Fibroblast of lung (primary cell): ENCODE measurements at regions not wholly inside any gene's neighbourhood (a gene's known extent, or its start where the extent isn't known, plus 50 kb on each side); places are given as distances from the start of the nearest gene placed in this dataset.
"Not testable (repeated sequence)": the region's sequence is repeated elsewhere in the genome, so short reads cannot be mapped to it uniquely, and the experiment has no call there.

ENCODE experiments used
- DNase-seq, 2 donors: peaks; one replicate each; pipeline versions ENCODE4 v3.0.0 to v3.0.0-alpha.2; 2010; ENCODE audit warnings: low read depth in 2 of 2
- H2AFZ ChIP-seq: 2 replicates; pipeline ENCODE4 v1.5.1; 2012; ENCODE audit warnings: low read length, control low read depth, inconsistent platforms
- H3K27ac ChIP-seq: 2 replicates; pipeline ENCODE4 v1.5.1; 2011; ENCODE audit warnings: low read length, control low read depth; ENCODE audit not compliant: insufficient read depth
- H3K27me3 ChIP-seq: 2 replicates; pipeline ENCODE4 v1.5.1; 2011; ENCODE audit warnings: mild to moderate bottlenecking, low read length; ENCODE audit not compliant: control insufficient read depth, insufficient read depth
- H3K36me3 ChIP-seq: 2 replicates; pipeline ENCODE4 v1.5.1; 2011; ENCODE audit warnings: low read length; ENCODE audit not compliant: control insufficient read depth, insufficient read depth
- H3K4me1 ChIP-seq: 2 replicates; pipeline ENCODE4 v1.5.1; 2011; ENCODE audit warnings: low read length; ENCODE audit not compliant: control insufficient read depth, insufficient read depth; ENCODE audit errors: extremely low read depth
- H3K4me2 ChIP-seq: 2 replicates; pipeline ENCODE4 v1.5.1; 2011; ENCODE audit warnings: low read length, control low read depth; ENCODE audit not compliant: insufficient read depth; ENCODE audit errors: extremely low read depth
- H3K4me3 ChIP-seq, 4 experiments: fragments of 200-600 bp in 1 of 4; sonication (generic) in 1 of 4; replicated peaks in 1 of 4; 2 replicates each; pipeline ENCODE4 v1.5.1; 2011 to 2016; ENCODE audit warnings: low read length in 4 of 4, low read depth in 3 of 4, mild to moderate bottlenecking in 3 of 4, control low read depth in 2 of 4, inconsistent platforms in 1 of 4, mixed read lengths in 1 of 4; ENCODE audit not compliant: insufficient read depth in 1 of 4; ENCODE audit errors: control extremely low read depth in 1 of 4
- H3K79me2 ChIP-seq: 2 replicates; pipeline ENCODE4 v1.5.1; 2012; ENCODE audit warnings: mild to moderate bottlenecking, low read length, inconsistent platforms; ENCODE audit not compliant: control insufficient read depth, insufficient read depth
- H3K9ac ChIP-seq: 2 replicates; pipeline ENCODE4 v1.5.1; 2011; ENCODE audit warnings: mild to moderate bottlenecking, low read length, control low read depth; ENCODE audit not compliant: insufficient read depth
- H3K9me3 ChIP-seq: 2 replicates; pipeline ENCODE4 v1.5.1; 2012; ENCODE audit warnings: low read depth, low read length; ENCODE audit not compliant: control insufficient read depth, insufficient read depth
- H4K20me1 ChIP-seq: 2 replicates; pipeline ENCODE4 v1.5.1; 2011; ENCODE audit warnings: low read length; ENCODE audit not compliant: control insufficient read depth, insufficient read depth; ENCODE audit errors: extremely low read depth
- EZH2 ChIP-seq: IDR thresholded peaks from 2 replicates; pipeline ENCODE4 v1.5.1; 2012; ENCODE audit warnings: low read length, control low read depth, mild to moderate bottlenecking; ENCODE audit errors: missing control alignments
- TF ChIP-seq, protein P1 (sequence below), 2 donors: IDR thresholded peaks in 1 of 2; conservative IDR thresholded peaks in 1 of 2; 1 replicate in 1 of 2; 2 replicates in 1 of 2; pipeline ENCODE4 v1.5.1; 2011 to 2012; ENCODE audit warnings: low read length in 2 of 2, control low read depth in 1 of 2, inconsistent platforms in 1 of 2, low read depth in 1 of 2, mild to moderate bottlenecking in 1 of 2

DNA sequence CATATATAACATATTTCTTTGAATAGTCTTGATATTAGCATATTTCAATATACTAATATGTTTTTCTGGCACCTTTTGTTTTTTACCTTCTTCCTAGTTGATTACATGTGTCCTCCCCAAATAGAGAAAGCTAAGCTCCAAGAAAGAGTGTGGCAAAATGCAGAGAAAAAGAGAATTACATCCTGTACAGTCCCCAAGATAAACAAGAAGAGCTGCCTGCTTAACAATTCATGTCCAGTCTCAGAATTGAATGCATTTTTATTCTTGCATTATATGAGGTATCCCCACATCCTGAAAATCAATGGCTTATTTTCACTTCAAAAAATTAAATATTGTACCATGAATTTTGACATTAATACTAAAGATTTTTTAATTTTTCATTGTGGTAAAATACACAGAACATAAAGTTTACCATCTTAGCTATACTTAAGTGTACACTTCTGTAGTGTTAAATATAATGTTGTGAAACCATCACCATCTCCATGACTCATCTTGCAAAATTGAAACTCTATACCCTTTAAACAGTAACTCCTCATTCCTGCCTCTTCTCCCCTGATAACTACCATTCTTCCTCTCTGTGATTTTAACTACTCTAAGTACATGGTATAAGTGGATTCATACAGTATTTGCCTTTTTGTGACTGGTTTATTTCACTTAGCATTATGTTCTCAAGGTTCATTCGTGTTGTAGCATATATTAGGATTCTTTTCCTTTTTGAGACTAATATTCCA, 490.3 kb downstream of the COL12A1 start:
- no peak overlapping the region for H3K4me3 ChIP-seq
- H4K20me1 ChIP-seq, result no peaks in the 10 kb centered on the region
- H3K4me1 ChIP-seq, result no peaks in the 10 kb centered on the region
- H3K27ac ChIP-seq, result no peak overlapping the region
- H3K27me3 ChIP-seq, result no peaks in the 10 kb centered on the region
- no peak overlapping the region for H3K4me2 ChIP-seq
- TF ChIP-seq, protein P1, sequence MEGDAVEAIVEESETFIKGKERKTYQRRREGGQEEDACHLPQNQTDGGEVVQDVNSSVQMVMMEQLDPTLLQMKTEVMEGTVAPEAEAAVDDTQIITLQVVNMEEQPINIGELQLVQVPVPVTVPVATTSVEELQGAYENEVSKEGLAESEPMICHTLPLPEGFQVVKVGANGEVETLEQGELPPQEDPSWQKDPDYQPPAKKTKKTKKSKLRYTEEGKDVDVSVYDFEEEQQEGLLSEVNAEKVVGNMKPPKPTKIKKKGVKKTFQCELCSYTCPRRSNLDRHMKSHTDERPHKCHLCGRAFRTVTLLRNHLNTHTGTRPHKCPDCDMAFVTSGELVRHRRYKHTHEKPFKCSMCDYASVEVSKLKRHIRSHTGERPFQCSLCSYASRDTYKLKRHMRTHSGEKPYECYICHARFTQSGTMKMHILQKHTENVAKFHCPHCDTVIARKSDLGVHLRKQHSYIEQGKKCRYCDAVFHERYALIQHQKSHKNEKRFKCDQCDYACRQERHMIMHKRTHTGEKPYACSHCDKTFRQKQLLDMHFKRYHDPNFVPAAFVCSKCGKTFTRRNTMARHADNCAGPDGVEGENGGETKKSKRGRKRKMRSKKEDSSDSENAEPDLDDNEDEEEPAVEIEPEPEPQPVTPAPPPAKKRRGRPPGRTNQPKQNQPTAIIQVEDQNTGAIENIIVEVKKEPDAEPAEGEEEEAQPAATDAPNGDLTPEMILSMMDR (conservative IDR thresholded peaks at IDR 0.05 in 1 of 2, IDR thresholded peaks at IDR 0.05 in 1 of 2; ENCODE audit: low read depth in 1 of 2, low read length in 2 of 2), result no peak
- no peak for TF ChIP-seq EZH2
- no peaks in the 10 kb centered on the region for H3K79me2 ChIP-seq
- no peak overlapping the region for H2AFZ ChIP-seq
- H3K9me3 ChIP-seq, result no peaks in the 10 kb centered on the region
- H3K9ac ChIP-seq, result no peak overlapping the region
- DNase-seq, result peak; percentile 56 to 73
- no peaks in the 10 kb centered on the region for H3K36me3 ChIP-seq

DNA sequence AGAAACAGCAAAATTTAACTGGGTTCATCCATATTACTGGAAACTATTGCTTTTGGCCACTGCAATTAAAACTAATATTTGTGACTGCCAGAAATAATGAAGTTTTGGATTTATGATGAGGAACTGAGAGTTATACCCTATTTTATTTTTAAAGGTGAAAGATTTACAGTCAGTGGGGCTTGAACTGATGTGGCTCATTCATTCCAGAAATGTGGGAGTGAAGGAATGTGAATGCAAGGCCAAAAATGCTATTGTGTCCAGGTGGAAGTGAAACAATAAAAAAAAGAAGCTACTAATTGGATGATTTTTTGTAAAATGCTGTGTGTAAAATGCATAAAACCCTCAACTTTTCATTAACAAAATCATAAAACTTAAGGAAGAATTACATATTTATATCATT, 491.9 kb downstream of the COL12A1 start:
- Histone ChIP-seq H3K27me3 (no peaks in the 10 kb centered on the region), H3K4me1 (no peaks in the 10 kb centered on the region), H3K4me3 (no peak overlapping the region), H3K36me3 (no peaks in the 10 kb centered on the region), H3K9ac (no peak overlapping the region), H3K4me2 (no peak overlapping the region), H4K20me1 (no peaks in the 10 kb centered on the region), H3K79me2 (no peaks in the 10 kb centered on the region), H2AFZ (no peak overlapping the region), H3K27ac (no peak overlapping the region), H3K9me3 (no peaks in the 10 kb centered on the region)
- DNase-seq, result peak in 1 of 2 donors; percentile 60
- TF ChIP-seq EZH2, result no peak
- TF ChIP-seq, protein P1 (conservative IDR thresholded peaks at IDR 0.05 in 1 of 2, IDR thresholded peaks at IDR 0.05 in 1 of 2; ENCODE audit: low read depth in 1 of 2, low read length in 2 of 2), result no peak

DNA sequence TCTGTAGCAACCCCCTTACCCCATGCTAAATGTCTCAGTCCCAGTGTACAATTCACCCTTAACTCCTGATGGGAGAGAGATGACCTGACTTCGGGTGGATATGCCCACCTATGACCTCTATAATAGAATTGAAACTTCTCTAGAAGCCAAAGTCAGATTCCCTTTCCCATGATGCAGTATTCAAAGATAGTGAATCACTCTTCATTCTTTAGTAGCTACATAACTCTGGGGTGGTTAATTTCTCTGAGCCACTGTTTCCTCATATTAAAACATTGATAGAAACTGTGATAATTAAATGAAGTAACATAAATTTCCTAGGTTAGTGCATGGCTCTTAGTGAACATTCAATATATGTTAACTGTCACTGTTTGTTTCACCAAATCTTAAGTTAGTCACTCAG, 500.4 kb downstream of the COL12A1 start:
- Histone ChIP-seq H3K27ac (no peak overlapping the region), H4K20me1 (no peaks in the 10 kb centered on the region), H3K79me2 (no peaks in the 10 kb centered on the region), H2AFZ (peak overlapping the region; percentile 8), H3K4me1 (no peaks in the 10 kb centered on the region), H3K36me3 (no peaks in the 10 kb centered on the region), H3K4me2 (no peak overlapping the region), H3K9ac (no peak overlapping the region), H3K4me3 (no peak overlapping the region), H3K9me3 (no peaks in the 10 kb centered on the region), H3K27me3 (no peaks in the 10 kb centered on the region)
- DNase-seq, result peak in 1 of 2 donors; percentile 24
- no peak for TF ChIP-seq EZH2

DNA sequence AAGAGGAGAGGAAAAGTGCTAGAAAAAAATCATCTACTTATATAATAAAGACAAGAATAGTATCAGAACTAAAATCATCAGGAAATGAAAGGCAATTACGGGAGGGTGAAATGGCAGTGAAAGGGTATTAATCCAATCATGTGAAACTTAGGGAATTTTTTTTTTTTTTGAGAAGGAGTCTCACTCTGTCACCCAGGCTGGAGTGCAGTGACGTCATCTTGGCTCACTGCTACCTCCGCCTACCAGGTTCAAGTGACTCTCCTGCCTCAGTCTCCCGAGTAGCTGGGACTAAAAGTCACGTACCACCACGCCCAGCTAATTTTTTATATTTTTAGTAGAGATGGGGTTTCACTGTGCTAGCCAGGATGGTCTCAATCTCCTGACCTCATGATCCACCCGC, 501.3 kb downstream of the COL12A1 start:
- not testable (repeated sequence) for H3K4me3 ChIP-seq, H2AFZ ChIP-seq, H3K27me3 ChIP-seq, H3K9ac ChIP-seq, H3K9me3 ChIP-seq, H3K79me2 ChIP-seq, H3K36me3 ChIP-seq, H3K27ac ChIP-seq, H3K4me2 ChIP-seq, H4K20me1 ChIP-seq, H3K4me1 ChIP-seq, DNase-seq
